ENCODE measurements at regions not wholly inside any gene's neighbourhood (a gene's known extent, or its start where the extent isn't known, plus 50 kb on each side); places are given as distances from the start of the nearest gene placed in this dataset.

DNA sequence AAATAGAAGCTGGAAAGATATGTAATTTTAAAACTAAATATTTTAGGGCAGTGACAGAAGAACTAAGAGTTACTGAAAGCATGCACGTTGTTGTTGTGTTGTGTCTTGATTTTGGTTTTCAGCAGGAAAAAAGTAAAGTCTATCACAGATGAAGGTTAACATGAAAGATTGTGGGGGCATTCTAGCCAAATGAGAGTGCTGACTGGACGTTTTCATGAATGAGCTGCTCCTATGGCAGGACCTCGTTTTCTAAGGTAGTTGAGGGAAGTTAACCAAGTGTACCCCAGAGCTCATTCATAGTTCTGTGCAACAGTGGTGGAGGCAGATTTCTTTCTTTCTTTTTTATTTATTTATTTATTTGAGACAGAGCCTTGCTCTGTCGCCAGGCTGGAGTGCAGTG is 194.6 kb upstream of the IRS2 start:
- TF ChIP-seq, protein P1, sequence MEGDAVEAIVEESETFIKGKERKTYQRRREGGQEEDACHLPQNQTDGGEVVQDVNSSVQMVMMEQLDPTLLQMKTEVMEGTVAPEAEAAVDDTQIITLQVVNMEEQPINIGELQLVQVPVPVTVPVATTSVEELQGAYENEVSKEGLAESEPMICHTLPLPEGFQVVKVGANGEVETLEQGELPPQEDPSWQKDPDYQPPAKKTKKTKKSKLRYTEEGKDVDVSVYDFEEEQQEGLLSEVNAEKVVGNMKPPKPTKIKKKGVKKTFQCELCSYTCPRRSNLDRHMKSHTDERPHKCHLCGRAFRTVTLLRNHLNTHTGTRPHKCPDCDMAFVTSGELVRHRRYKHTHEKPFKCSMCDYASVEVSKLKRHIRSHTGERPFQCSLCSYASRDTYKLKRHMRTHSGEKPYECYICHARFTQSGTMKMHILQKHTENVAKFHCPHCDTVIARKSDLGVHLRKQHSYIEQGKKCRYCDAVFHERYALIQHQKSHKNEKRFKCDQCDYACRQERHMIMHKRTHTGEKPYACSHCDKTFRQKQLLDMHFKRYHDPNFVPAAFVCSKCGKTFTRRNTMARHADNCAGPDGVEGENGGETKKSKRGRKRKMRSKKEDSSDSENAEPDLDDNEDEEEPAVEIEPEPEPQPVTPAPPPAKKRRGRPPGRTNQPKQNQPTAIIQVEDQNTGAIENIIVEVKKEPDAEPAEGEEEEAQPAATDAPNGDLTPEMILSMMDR (IDR thresholded peaks at IDR 0.05) = no peak
- TF ChIP-seq POLR2A (IDR thresholded peaks at IDR 0.05) = no peak
